ENCODE measurements at regions not wholly inside any gene's neighbourhood (a gene's known extent, or its start where the extent isn't known, plus 50 kb on each side); places are given as distances from the start of the nearest gene placed in this dataset.

GRCh38 chr10:36519909-36520308 lies 605.5 kb upstream of the ANKRD30A start:
- H3K27me3 ChIP-seq (replicated peaks in 1 of 2; ENCODE audit: control insufficient read depth in 2 of 2, insufficient read depth in 2 of 2, low read length in 1 of 2) = no peaks in the 10 kb centered on the region
- H3K4me3 ChIP-seq = no peak overlapping the region
- no peak overlapping the region for H3K27ac ChIP-seq (ENCODE audit: control insufficient read depth, insufficient read depth)
- no peaks in the 10 kb centered on the region for H3K4me1 ChIP-seq (ENCODE audit: control insufficient read depth, insufficient read depth, low read length)
- FAIRE-seq = no peak
- ChIA-PET RAD21 (ENCODE audit: unreplicated experiment) (no interaction called here), CTCF (no interaction called here), SMC1A (ENCODE audit: uncharacterized antibody, unreplicated experiment) (no interaction called here), POLR2A (no interaction called here)
- TF ChIP-seq FOXK2 (IDR thresholded peaks at IDR 0.05) (no peak), HDAC6 (IDR thresholded peaks at IDR 0.05; ENCODE audit: unreplicated experiment) (no peak), CBX3 (IDR thresholded peaks at IDR 0.05; ENCODE audit: borderline replicate concordance, low read depth) (no peak), PML (IDR thresholded peaks at IDR 0.05; ENCODE audit: low read length) (no peak), STAT1 (conservative IDR thresholded peaks at IDR 0.05) (no peak), MYB (IDR thresholded peaks at IDR 0.05; ENCODE audit: borderline replicate concordance, low read depth, low read length) (no peak), SMAD1 (IDR thresholded peaks at IDR 0.05; ENCODE audit: low read depth, partially characterized antibody) (no peak), WRNIP1 (IDR thresholded peaks at IDR 0.05; ENCODE audit: borderline replicate concordance, low read depth, low read length) (no peak), ESRRA (IDR thresholded peaks at IDR 0.05; ENCODE audit: low read length) (no peak), KDM1A (IDR thresholded peaks at IDR 0.05; ENCODE audit: borderline replicate concordance) (no peak)
- TF ChIP-seq, protein P1, sequence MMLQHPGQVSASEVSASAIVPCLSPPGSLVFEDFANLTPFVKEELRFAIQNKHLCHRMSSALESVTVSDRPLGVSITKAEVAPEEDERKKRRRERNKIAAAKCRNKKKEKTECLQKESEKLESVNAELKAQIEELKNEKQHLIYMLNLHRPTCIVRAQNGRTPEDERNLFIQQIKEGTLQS (IDR thresholded peaks at IDR 0.05; ENCODE audit: borderline replicate concordance, extremely low read depth, low read depth, low read length) = no peak
- TF ChIP-seq, protein P2, sequence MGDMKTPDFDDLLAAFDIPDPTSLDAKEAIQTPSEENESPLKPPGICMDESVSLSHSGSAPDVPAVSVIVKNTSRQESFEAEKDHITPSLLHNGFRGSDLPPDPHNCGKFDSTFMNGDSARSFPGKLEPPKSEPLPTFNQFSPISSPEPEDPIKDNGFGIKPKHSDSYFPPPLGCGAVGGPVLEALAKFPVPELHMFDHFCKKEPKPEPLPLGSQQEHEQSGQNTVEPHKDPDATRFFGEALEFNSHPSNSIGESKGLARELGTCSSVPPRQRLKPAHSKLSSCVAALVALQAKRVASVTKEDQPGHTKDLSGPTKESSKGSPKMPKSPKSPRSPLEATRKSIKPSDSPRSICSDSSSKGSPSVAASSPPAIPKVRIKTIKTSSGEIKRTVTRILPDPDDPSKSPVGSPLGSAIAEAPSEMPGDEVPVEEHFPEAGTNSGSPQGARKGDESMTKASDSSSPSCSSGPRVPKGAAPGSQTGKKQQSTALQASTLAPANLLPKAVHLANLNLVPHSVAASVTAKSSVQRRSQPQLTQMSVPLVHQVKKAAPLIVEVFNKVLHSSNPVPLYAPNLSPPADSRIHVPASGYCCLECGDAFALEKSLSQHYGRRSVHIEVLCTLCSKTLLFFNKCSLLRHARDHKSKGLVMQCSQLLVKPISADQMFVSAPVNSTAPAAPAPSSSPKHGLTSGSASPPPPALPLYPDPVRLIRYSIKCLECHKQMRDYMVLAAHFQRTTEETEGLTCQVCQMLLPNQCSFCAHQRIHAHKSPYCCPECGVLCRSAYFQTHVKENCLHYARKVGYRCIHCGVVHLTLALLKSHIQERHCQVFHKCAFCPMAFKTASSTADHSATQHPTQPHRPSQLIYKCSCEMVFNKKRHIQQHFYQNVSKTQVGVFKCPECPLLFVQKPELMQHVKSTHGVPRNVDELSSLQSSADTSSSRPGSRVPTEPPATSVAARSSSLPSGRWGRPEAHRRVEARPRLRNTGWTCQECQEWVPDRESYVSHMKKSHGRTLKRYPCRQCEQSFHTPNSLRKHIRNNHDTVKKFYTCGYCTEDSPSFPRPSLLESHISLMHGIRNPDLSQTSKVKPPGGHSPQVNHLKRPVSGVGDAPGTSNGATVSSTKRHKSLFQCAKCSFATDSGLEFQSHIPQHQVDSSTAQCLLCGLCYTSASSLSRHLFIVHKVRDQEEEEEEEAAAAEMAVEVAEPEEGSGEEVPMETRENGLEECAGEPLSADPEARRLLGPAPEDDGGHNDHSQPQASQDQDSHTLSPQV (IDR thresholded peaks at IDR 0.05) = no peak
- no peaks in the 10 kb centered on the region for H4K20me1 ChIP-seq (ENCODE audit: control insufficient read depth, insufficient read depth)
- in situ Hi-C loops (cut with MboI) (no loop called here), intact Hi-C loops (cut with micrococcal nuclease; ENCODE audit: unreplicated experiment) (no loop called here)
- 0% methylated on average over 1 of the region's 1 CpG for WGBS (ENCODE audit: insufficient coverage, insufficient replicate concordance, low lambda C conversion rate, missing lambda C conversion rate)
- no peaks in the 10 kb centered on the region for H3K79me2 ChIP-seq (ENCODE audit: control insufficient read depth, insufficient read depth, low read length)
- no peak overlapping the region for H3K9ac ChIP-seq (ENCODE audit: control insufficient read depth, insufficient read depth, low read length)
- H2AFZ ChIP-seq (ENCODE audit: control insufficient read depth, low read depth, low read length) = no peak overlapping the region
- no TSS peak for BruUV-seq (replicated peaks)
- H3K9me3 ChIP-seq (replicated peaks; ENCODE audit: control insufficient read depth, insufficient read depth, low read length) = no peaks in the 10 kb centered on the region
- H3K4me2 ChIP-seq (ENCODE audit: control insufficient read depth, insufficient read depth) = no peak overlapping the region
- no peak for ATAC-seq
- no peak for DNase-seq (ENCODE audit: low read depth, low spot score)
- H3K36me3 ChIP-seq (ENCODE audit: control insufficient read depth in 2 of 2, insufficient read depth in 2 of 2, low read length in 1 of 2) = no peaks in the 10 kb centered on the region
